ENCODE measurements at regions not wholly inside any gene's neighbourhood (a gene's known extent, or its start where the extent isn't known, plus 50 kb on each side); places are given as distances from the start of the nearest gene placed in this dataset.

- H3K4me3 ChIP-seq (ENCODE audit: low read depth, low read length) = no peak overlapping the region
Measured at GRCh38 chr13:34001389-34001788, 183.4 kb downstream of the RFC3 start.

GRCh38 chr13:34002141-34002540, 184.2 kb downstream of the RFC3 start:
- H3K4me3 ChIP-seq (ENCODE audit: low read depth, low read length) = no peak overlapping the region

GRCh38 chr13:34002924-34003323, 185.0 kb downstream of the RFC3 start:
- H3K4me3 ChIP-seq (ENCODE audit: low read depth, low read length) = no peak overlapping the region

GRCh38 chr13:34003656-34004055, 185.7 kb downstream of the RFC3 start:
- H3K4me3 ChIP-seq (ENCODE audit: low read depth, low read length) = no peak overlapping the region

GRCh38 chr13:34004676-34005075, 186.7 kb downstream of the RFC3 start:
- no peak overlapping the region for H3K4me3 ChIP-seq (ENCODE audit: low read depth, low read length)

- no peak overlapping the region for H3K4me3 ChIP-seq (ENCODE audit: low read depth, low read length)
Measured at GRCh38 chr13:34006011-34006410, 188.1 kb downstream of the RFC3 start.

- no peak overlapping the region for H3K4me3 ChIP-seq (ENCODE audit: low read depth, low read length)
Measured at GRCh38 chr13:34011552-34012085, 193.7 kb downstream of the RFC3 start.

- H3K4me3 ChIP-seq (ENCODE audit: low read depth, low read length) = no peak overlapping the region
Measured at GRCh38 chr13:34012382-34012781, 194.4 kb downstream of the RFC3 start.

GRCh38 chr13:34013061-34013460, 195.1 kb downstream of the RFC3 start:
- no peak overlapping the region for H3K4me3 ChIP-seq (ENCODE audit: low read depth, low read length)

GRCh38 chr13:34017231-34017630, 199.3 kb downstream of the RFC3 start:
- no peak overlapping the region for H3K4me3 ChIP-seq (ENCODE audit: low read depth, low read length)

GRCh38 chr13:34019870-34020269, 201.9 kb downstream of the RFC3 start:
- H3K4me3 ChIP-seq (ENCODE audit: low read depth, low read length) = no peak overlapping the region

GRCh38 chr13:34020388-34020787, 202.4 kb downstream of the RFC3 start:
- no peak overlapping the region for H3K4me3 ChIP-seq (ENCODE audit: low read depth, low read length)

- no peak overlapping the region for H3K4me3 ChIP-seq (ENCODE audit: low read depth, low read length)
Measured at GRCh38 chr13:34021619-34022018, 203.7 kb downstream of the RFC3 start.

- H3K4me3 ChIP-seq (ENCODE audit: low read depth, low read length) = no peak overlapping the region
Measured at GRCh38 chr13:34025746-34026145, 207.8 kb downstream of the RFC3 start.

GRCh38 chr13:34026308-34026707, 208.4 kb downstream of the RFC3 start:
- no peak overlapping the region for H3K4me3 ChIP-seq (ENCODE audit: low read depth, low read length)

- no peak overlapping the region for H3K4me3 ChIP-seq (ENCODE audit: low read depth, low read length)
Measured at GRCh38 chr13:34028496-34029442, 210.8 kb downstream of the RFC3 start.

GRCh38 chr13:34030782-34031181, 212.8 kb downstream of the RFC3 start:
- H3K4me3 ChIP-seq (ENCODE audit: low read depth, low read length) = no peak overlapping the region

- H3K4me3 ChIP-seq (ENCODE audit: low read depth, low read length) = no peak overlapping the region
Measured at GRCh38 chr13:34031610-34032009, 213.7 kb downstream of the RFC3 start.

GRCh38 chr13:34034411-34034810, 216.5 kb downstream of the RFC3 start:
- no peak overlapping the region for H3K4me3 ChIP-seq (ENCODE audit: low read depth, low read length)

- H3K4me3 ChIP-seq (ENCODE audit: low read depth, low read length) = no peak overlapping the region
Measured at GRCh38 chr13:34035178-34035577, 217.2 kb downstream of the RFC3 start.

- H3K4me3 ChIP-seq (ENCODE audit: low read depth, low read length) = no peak overlapping the region
Measured at GRCh38 chr13:34035676-34036325, 217.9 kb downstream of the RFC3 start.

All from iPS-11a (cell line).